Sciatic nerve (tissue), 2 donors: ENCODE measurements at regions not wholly inside any gene's neighbourhood (a gene's known extent, or its start where the extent isn't known, plus 50 kb on each side); places are given as distances from the start of the nearest gene placed in this dataset.

Experiments used
- ATAC-seq: fragments of 200-7000 bp; cut with Tn5 transposase; one replicate; pipeline ENCODE4 v1.9.1; 2020; ENCODE audit warnings: mild to moderate bottlenecking, moderate library complexity
- DNase-seq: peaks from one replicate; pipeline ENCODE4 v3.0.0-alpha.2; 2020; ENCODE audit warnings: low spot score
- intact Hi-C: fragments of 100-400 bp; cut with DNase I; formaldehyde crosslinking; loops from one replicate; pipeline ENCODE4 v1.14.2; 2022
- donor health status: DM: no; HTN: no; CAD: no.
- donor health status: DM: no; HTN: no; CAD: no.

DNA sequence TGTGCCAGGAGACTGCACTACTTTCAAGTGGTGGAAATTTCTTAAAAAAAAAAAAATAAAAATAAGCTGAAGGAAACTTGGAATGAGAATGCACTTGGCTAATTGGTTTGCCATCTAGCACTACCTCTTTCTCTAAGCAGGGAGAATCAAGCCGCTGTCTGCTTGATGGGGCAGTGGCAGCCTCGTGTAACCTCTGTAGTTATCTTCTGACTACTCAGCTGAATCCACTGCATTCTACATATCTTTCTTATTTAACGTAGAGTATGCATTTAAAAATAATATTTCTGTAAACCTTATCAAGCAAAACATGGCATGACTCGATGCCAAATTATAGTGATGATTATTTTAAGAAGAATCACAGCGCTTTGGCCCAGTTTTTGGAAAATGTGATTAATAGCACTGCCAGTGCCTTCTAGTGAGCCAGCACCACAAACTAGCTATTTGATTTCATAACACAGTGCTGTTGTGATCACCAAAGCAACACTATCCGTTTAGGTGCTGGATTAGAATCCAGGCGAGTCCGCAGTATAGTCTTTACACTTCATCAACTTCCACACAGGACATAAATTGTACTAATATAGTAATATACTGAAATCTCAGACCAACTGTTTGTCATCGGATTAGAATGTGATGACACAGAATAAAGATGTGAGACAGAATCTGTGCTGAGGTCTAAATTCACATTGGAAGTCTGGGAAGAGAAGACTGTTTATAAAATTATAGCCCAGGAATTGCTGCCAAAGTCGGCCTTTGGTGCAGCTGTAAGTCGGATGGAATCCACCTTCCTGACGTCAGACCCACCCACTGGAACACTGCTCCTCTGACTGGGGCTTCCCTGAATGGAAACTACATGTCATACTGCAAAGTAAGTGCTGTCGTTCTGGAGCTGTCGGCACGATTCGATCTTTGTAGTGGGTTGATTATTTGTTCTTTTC is 136.5 kb upstream of the ETAA1 start:
- peak; percentile 93 for ATAC-seq
- DNase-seq = peak; percentile 62
- intact Hi-C loops = no loop called here

DNA sequence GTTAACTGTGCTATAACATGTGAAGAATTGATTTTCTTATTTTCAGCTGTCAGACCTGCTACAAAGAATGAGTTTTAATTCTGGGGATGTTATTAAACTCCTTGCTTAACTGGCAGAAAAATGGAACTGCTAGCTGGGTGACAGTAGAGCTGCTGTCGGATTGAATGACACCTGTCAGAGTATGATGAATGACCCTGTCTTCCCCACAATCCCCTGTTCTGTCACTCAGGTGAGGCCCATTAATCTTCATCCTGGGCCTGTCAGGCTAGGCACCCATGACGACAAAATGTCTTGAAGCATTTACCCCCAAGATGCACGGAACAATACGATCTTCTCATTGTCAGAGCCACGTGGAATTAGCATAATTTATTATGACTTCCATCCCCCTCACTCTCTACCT is 129.9 kb upstream of the ETAA1 start:
- no peak for ATAC-seq
- intact Hi-C loops = no loop called here
- DNase-seq = no peak

GRCh38 chr2:67268797-67269196 is 128.3 kb upstream of the ETAA1 start:
- ATAC-seq (no peak), DNase-seq (no peak)
- intact Hi-C loops = no loop called here

- DNase-seq (no peak), ATAC-seq (no peak)
- intact Hi-C loops = no loop called here
Measured at GRCh38 chr2:67272195-67272594, 124.9 kb upstream of the ETAA1 start.

DNA sequence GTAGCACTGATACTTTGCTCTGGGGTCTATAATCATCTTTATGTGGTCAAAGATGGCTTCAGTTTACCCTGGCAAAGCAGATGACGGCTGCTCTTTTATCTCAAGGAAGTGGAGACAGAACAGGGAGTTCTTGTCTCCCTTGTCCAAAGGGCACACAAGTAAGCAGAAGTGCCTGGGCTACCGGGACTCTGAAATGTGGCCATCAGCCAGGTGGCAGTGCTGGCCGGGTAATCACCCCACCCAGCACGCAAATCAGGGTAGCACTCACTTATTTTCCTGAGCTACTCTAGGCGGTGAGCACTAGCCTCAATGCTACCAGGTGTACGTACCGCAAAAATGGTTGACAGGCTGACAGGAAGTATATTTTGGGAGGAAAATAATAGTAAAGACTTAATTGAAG is 119.7 kb upstream of the ETAA1 start:
- intact Hi-C loops = no loop called here
- no peak for DNase-seq
- no peak for ATAC-seq

DNA sequence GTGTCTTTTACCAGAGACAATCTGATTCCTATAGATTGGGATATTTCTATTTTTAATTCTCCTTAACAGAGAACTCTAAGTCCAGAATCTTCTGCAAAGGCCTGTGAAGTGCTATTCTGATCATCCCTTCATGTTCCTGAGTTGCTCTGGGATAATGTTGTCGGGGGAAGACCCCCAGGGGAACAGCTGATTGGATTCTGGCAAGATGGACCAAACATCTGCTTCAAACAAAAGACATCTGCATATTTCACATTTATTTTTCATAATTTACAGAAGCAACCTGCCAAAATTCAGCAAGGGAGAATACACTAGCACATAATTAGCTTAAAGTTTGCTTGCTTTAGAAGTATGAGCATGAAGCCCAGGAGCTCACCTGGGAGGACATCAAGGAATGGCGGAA is 116.0 kb upstream of the ETAA1 start:
- intact Hi-C loops = no loop called here
- no peak for ATAC-seq
- no peak for DNase-seq

DNA sequence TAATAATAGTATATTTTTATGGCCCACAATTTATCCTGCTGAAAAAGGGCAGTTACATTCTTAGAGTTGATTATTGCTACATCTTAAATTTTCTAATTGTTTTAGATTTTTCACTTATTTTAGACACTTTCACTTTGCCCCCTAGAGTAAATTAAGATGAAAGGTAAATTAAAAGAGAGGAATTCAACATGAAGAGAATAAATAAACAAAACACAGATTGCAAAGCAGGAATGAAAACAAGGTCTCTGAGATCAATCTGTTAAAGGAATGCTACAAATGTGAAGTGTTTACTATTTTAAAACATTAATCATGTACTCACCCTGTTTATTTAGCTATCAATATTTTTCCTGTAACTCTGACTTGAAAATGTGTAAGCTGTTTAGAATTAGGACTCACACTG is 113.5 kb upstream of the ETAA1 start:
- intact Hi-C loops = no loop called here
- no peak for ATAC-seq
- no peak for DNase-seq

- intact Hi-C loops = no loop called here
- ATAC-seq (no peak), DNase-seq (no peak)
Measured at GRCh38 chr2:67286981-67287759, 110.0 kb upstream of the ETAA1 start.

GRCh38 chr2:67289271-67289670 is 107.9 kb upstream of the ETAA1 start:
- no peak for DNase-seq
- no peak for ATAC-seq
- intact Hi-C loops = no loop called here

DNA sequence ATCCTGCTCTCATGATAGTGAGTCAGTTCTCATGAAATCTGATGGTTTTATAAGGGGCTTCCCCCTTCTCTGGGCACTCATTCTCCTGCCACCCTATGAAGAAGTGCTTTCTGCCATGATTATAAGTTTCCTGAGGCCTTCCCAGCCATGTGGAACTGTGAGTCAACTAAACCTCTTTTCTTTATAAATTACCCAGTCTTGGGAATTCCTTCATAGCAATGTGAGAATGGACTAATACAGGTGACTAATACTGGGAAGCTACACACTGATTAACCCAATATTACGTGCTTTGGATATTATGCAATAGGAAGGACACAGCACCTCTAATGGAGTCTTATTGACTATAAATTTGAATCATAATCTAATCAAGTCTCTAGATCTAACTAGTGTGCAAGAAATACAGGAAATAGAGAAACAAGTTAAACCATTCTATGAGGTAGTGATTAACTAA is 107.2 kb upstream of the ETAA1 start:
- DNase-seq = no peak
- no peak for ATAC-seq
- intact Hi-C loops = no loop called here

DNA sequence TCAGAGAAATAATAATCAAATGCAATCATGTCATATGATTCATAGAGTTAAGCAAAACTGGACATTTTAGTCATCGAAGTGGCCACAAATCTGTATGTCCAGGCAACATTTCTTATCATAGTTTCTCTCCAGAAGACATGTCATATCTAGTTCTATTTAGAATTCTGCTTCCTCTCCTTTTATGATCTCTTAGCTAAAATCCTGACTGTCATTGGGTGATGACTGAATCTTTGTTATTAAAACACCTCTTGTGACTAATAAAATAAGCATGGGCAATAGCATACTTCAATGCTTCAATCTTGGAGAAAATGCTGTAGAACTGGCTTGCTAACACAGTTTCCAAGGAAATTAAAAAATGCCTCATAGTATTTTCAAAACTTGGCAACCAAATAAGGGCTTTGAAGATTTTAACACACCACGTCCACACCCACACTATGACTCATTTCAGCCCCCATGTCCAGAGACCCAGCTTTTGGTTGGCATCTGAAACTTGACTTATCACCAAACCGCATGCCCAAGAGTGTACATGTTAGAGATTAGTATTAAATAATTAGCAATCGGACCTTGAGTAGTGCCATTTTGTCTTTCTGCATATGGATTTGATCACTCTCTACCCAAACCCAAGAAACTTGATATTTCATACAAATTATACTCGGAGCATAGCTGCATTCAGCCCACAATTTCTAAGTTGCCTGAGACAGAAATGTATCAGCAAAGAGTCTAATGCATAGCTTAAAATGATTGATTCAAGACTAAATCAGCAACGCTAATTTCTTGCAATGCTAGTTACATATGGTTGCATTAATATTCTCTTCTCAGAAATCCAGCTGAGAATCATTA is 106.5 kb upstream of the ETAA1 start:
- ATAC-seq = no peak
- intact Hi-C loops = no loop called here
- no peak for DNase-seq

- intact Hi-C loops = no loop called here
- ATAC-seq (no peak), DNase-seq (no peak)
Measured at GRCh38 chr2:67294218-67294617, 102.9 kb upstream of the ETAA1 start.

DNA sequence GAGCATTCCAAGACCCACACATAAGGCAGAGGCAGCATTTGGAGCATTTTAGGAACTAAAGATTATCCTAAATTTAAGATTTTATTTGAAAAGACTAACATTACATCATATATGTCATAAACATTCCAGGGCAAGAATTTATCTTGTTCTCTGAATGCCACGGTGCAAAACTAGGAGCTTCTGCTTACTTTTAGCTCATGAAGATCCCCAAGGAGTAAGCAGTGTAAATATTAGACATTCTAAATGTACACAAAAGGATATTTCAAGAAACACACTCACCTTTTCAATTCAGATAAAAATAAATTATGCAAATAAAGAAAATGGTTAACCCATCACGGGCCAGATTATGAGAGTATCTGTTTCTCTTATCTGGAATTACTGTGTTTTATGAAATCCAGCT is 101.7 kb upstream of the ETAA1 start:
- no peak for DNase-seq
- no peak for ATAC-seq
- intact Hi-C loops = no loop called here

- intact Hi-C loops = no loop called here
- DNase-seq (no peak), ATAC-seq (no peak)
Measured at GRCh38 chr2:67295851-67296250, 101.3 kb upstream of the ETAA1 start.

DNA sequence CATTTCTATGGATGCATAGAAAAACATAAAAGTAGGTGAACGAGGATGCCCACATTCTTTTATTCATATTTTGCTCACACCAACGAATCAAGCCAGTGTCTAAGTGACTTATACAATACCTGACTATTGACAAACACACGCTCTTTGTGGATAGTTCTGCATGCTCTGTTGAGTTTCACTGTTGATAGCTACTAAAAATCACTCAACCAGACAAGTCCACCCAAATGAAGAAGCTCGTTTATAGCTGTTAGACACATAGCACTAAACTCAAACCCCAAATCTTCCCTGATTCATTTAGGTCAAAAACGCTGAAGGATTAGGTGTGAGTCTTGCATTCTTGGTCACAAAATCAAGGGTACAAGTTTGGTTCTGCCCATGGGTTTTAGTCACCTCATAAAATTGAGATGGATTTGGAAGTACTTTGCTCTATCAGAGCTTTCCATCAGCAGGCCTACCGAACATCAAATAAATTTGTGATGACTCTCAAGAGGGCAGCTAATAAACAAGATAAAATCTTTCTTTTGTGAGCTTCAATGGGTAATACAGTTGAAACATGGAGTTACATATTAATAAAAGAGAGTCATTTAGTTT is 92.7 kb upstream of the ETAA1 start:
- intact Hi-C loops = no loop called here
- DNase-seq (no peak), ATAC-seq (no peak)

GRCh38 chr2:67309281-67309680 is 87.9 kb upstream of the ETAA1 start:
- DNase-seq (no peak), ATAC-seq (no peak)
- intact Hi-C loops = no loop called here

DNA sequence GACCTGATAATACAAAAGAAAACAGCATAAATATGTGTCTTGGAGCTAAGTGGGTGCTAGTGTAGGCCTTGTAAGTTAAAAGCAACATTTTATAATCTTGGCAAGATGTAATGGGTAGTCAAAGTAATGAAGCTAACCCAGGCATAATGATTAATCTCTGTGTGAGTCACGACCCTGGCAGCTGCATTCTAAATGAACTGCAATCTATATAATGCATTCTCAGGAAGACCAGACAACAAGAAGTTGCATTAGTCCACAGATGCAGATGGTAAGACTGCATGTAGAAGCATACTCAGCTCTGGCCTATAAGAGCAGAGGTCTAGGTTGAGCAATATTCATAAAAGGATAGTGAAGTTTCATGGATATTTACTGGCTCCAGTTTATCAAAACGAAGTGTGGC is 85.6 kb upstream of the ETAA1 start:
- intact Hi-C loops = no loop called here
- DNase-seq (no peak), ATAC-seq (no peak)

GRCh38 chr2:67312871-67313270 is 84.3 kb upstream of the ETAA1 start:
- intact Hi-C loops = no loop called here
- ATAC-seq = no peak
- DNase-seq = no peak

- DNase-seq = no peak
- intact Hi-C loops = no loop called here
- no peak for ATAC-seq
Measured at GRCh38 chr2:67313536-67313935, 83.6 kb upstream of the ETAA1 start.
